PC-3 (cell line): ENCODE measurements at regions not wholly inside any gene's neighbourhood (a gene's known extent, or its start where the extent isn't known, plus 50 kb on each side); places are given as distances from the start of the nearest gene placed in this dataset.

Source experiments
- ATAC-seq: fragments of 200-7000 bp; cut with Tn5 transposase; 2 replicates; pipeline ENCODE4 v1.9.1; 2020; ENCODE audit warnings: mild to moderate bottlenecking, moderate library complexity
- BruUV-seq: library from RNA; stranded (reverse); fragments of 400-500 nt; replicated peaks from 2 replicates; lab custom pipeline; 2021; lab: Mats Ljungman, UMichigan
- CTCF ChIA-PET: fragments of 300-600 bp; sonication (Branson Sonifier 250); formaldehyde crosslinking; loops from one replicate; lab custom pipeline; 2022; ENCODE audit warnings: antibody characterized with exemption; lab: Charles Lee
- POLR2A ChIA-PET: fragments of 300-600 bp; sonication (Branson Sonifier 250); formaldehyde crosslinking; loops from one replicate; lab custom pipeline; 2022; ENCODE audit warnings: antibody characterized with exemption; ENCODE audit not compliant: unreplicated experiment; lab: Charles Lee
- DNase-seq: peaks from one replicate; pipeline ENCODE4 v3.0.0-alpha.2; 2015
- H2AFZ ChIP-seq: fragments of 300-600 bp; sonication (generic); 2 replicates; pipeline ENCODE4 v1.6.0; 2016; ENCODE audit warnings: antibody characterized with exemption, low read length
- H3F3A ChIP-seq: fragments of 300-600 bp; sonication (generic); one replicate; pipeline ENCODE4 v1.6.0; 2017; ENCODE audit warnings: antibody characterized with exemption, low read length, control low read depth, mild to moderate bottlenecking; ENCODE audit not compliant: unreplicated experiment
- H3K27ac ChIP-seq: fragments of 300-600 bp; sonication (generic); 2 replicates; pipeline ENCODE4 v1.5.1; 2016; ENCODE audit warnings: mild to moderate bottlenecking, low read length
- H3K27me3 ChIP-seq: fragments of 300-600 bp; sonication (generic); 2 replicates; pipeline ENCODE4 v1.6.1; 2016; ENCODE audit warnings: low read length, mixed read lengths
- H3K36me3 ChIP-seq: fragments of 300-600 bp; sonication (generic); 2 replicates; pipeline ENCODE4 v1.6.1; 2016; ENCODE audit warnings: low read depth, mixed run types, low read length, mixed read lengths
- H3K4me1 ChIP-seq: fragments of 300-600 bp; sonication (generic); 2 replicates; pipeline ENCODE4 v1.5.1; 2016; ENCODE audit warnings: low read length; ENCODE audit not compliant: insufficient read depth
- H3K4me2 ChIP-seq: fragments of 300-600 bp; sonication (generic); 2 replicates; pipeline ENCODE4 v1.6.0; 2016; ENCODE audit warnings: low read length
- H3K4me3 ChIP-seq: fragments of 300-600 bp; sonication (generic); 2 replicates; pipeline ENCODE4 v1.5.1; 2016; ENCODE audit warnings: mild to moderate bottlenecking, low read length, mixed read lengths
- H3K79me2 ChIP-seq: fragments of 300-600 bp; sonication (generic); 2 replicates; pipeline ENCODE4 v1.6.1; 2017; ENCODE audit warnings: low read length, mixed read lengths
- H3K9ac ChIP-seq: fragments of 300-600 bp; sonication (generic); 2 replicates; pipeline ENCODE4 v1.6.0; 2016; ENCODE audit warnings: mild to moderate bottlenecking, low read length
- H3K9me2 ChIP-seq: fragments of 300-600 bp; sonication (generic); replicated peaks from 2 replicates; pipeline ENCODE4 v1.6.1; 2016; ENCODE audit warnings: mixed run types, low read length, mixed read lengths
- H3K9me3 ChIP-seq: fragments of 300-600 bp; sonication (generic); 2 replicates; pipeline ENCODE4 v1.6.1; 2016; ENCODE audit warnings: low read length, mixed read lengths
- H4K20me1 ChIP-seq: fragments of 300-600 bp; sonication (generic); 2 replicates; pipeline ENCODE4 v1.6.1; 2016; ENCODE audit warnings: low read length, mixed read lengths
- CTCF ChIP-seq: fragments of 300-600 bp; sonication (generic); conservative IDR thresholded peaks from 2 replicates; pipeline ENCODE4 v1.5.1; 2017; ENCODE audit warnings: antibody characterized with exemption, low read depth, mild to moderate bottlenecking, low read length
- EZH2 ChIP-seq: fragments of 300-600 bp; sonication (generic); IDR thresholded peaks from one replicate; pipeline ENCODE4 v1.6.1; 2017; ENCODE audit warnings: antibody characterized with exemption, mild to moderate bottlenecking, low read length; ENCODE audit not compliant: unreplicated experiment
- EZH2phosphoT487 ChIP-seq: fragments of 300-600 bp; sonication (generic); IDR thresholded peaks from 2 replicates; pipeline ENCODE4 v1.6.1; 2018; ENCODE audit warnings: mild to moderate bottlenecking, antibody characterized with exemption, low read length, borderline replicate concordance
- intact Hi-C: fragments of 100-400 bp; cut with micrococcal nuclease; formaldehyde crosslinking; loops from 2 replicates; pipeline ENCODE4 v1.9.0; 2023

GRCh38 chr22:27450448-27450847, 351.1 kb downstream of the MN1 start:
- Histone ChIP-seq H3K27ac (no peak overlapping the region), H3K36me3 (no peaks in the 10 kb centered on the region), H3K79me2 (no peaks in the 10 kb centered on the region), H3K4me3 (no peak overlapping the region), H3K9me3 (no peaks in the 10 kb centered on the region), H4K20me1 (no peaks in the 10 kb centered on the region), H3F3A (no peaks in the 10 kb centered on the region), H3K4me2 (no peak overlapping the region), H3K4me1 (no peaks in the 10 kb centered on the region), H3K9ac (no peak overlapping the region), H2AFZ (no peak overlapping the region), H3K9me2 (no peaks in the 10 kb centered on the region), H3K27me3 (no peaks in the 10 kb centered on the region)
- DNase-seq (no peak), ATAC-seq (no peak)
- intact Hi-C loops: no loop called here
- BruUV-seq: no TSS peak
- ChIA-PET CTCF (no interaction called here), POLR2A (no interaction called here)
- TF ChIP-seq EZH2 (no peak), CTCF (no peak), EZH2phosphoT487 (no peak)

- DNase-seq: no peak
- POLR2A ChIA-PET: no interaction called here
- CTCF ChIA-PET: no interaction called here
Measured at GRCh38 chr22:27452245-27452644, 349.3 kb downstream of the MN1 start.

More at GRCh38 chr22:27452245-27452644, 349.3 kb downstream of the MN1 start:
- intact Hi-C loops: no loop called here
- H3K9me3 ChIP-seq: no peaks in the 10 kb centered on the region
- no TSS peak for BruUV-seq
- TF ChIP-seq CTCF (no peak), EZH2 (no peak), EZH2phosphoT487 (no peak)
- no peak for ATAC-seq
- H2AFZ ChIP-seq: no peak overlapping the region
- no peak overlapping the region for H3K9ac ChIP-seq
- no peaks in the 10 kb centered on the region for H4K20me1 ChIP-seq
- no peaks in the 10 kb centered on the region for H3K36me3 ChIP-seq
- no peaks in the 10 kb centered on the region for H3K79me2 ChIP-seq
- H3K27me3 ChIP-seq: no peaks in the 10 kb centered on the region
- no peak overlapping the region for H3K4me2 ChIP-seq
- H3K4me1 ChIP-seq: peaks cover 10% of the 10 kb centered on the region
- H3K9me2 ChIP-seq: no peaks in the 10 kb centered on the region
- no peak overlapping the region for H3K27ac ChIP-seq
- no peaks in the 10 kb centered on the region for H3F3A ChIP-seq
- no peak overlapping the region for H3K4me3 ChIP-seq
